H9 (cell line): ENCODE measurements at regions not wholly inside any gene's neighbourhood (a gene's known extent, or its start where the extent isn't known, plus 50 kb on each side); places are given as distances from the start of the nearest gene placed in this dataset.

Experiments used
- DNase-seq: peaks from one replicate; pipeline ENCODE4 v3.0.0-alpha.2; 2017
- H2AFZ ChIP-seq: one replicate; pipeline ENCODE4 v1.6.1; 2013; ENCODE audit warnings: mild to moderate bottlenecking, low read length, control low read depth, moderate library complexity
- H2AK5ac ChIP-seq: 2 replicates; pipeline ENCODE4 v1.6.1; 2013; ENCODE audit warnings: low read length, control low read depth, mixed read lengths; ENCODE audit not compliant: insufficient read length
- H2BK120ac ChIP-seq: one replicate; pipeline ENCODE4 v1.6.1; 2013; ENCODE audit warnings: low read depth, mild to moderate bottlenecking, low read length, control low read depth, inconsistent platforms; ENCODE audit not compliant: poor library complexity, severe bottlenecking
- H2BK12ac ChIP-seq: 2 replicates; pipeline ENCODE4 v1.6.1; 2013; ENCODE audit warnings: low read length, control low read depth, mixed read lengths, low read depth; ENCODE audit not compliant: insufficient read length
- H2BK15ac ChIP-seq: 2 replicates; pipeline ENCODE4 v1.6.1; 2013; ENCODE audit warnings: low read depth, low read length, control low read depth
- H2BK20ac ChIP-seq: one replicate; pipeline ENCODE4 v1.6.1; 2013; ENCODE audit warnings: low read depth, mild to moderate bottlenecking, low read length, control low read depth, inconsistent platforms; ENCODE audit not compliant: poor library complexity, severe bottlenecking
- H2BK5ac ChIP-seq: 2 replicates; pipeline ENCODE4 v1.6.1; 2013; ENCODE audit warnings: low read length, control low read depth, mixed read lengths; ENCODE audit not compliant: insufficient read length
- H3K14ac ChIP-seq: 2 replicates; pipeline ENCODE4 v1.6.1; 2013; ENCODE audit warnings: low read length, control low read depth; ENCODE audit not compliant: insufficient read depth
- H3K18ac ChIP-seq: 2 replicates; pipeline ENCODE4 v1.6.1; 2013; ENCODE audit warnings: low read depth, mild to moderate bottlenecking, mixed read lengths, low read length, control low read depth; ENCODE audit not compliant: insufficient read length
- H3K23ac ChIP-seq: 2 replicates; pipeline ENCODE4 v1.6.1; 2013; ENCODE audit warnings: low read length, control low read depth, mixed read lengths, low read depth; ENCODE audit not compliant: insufficient read length
- H3K23me2 ChIP-seq: 2 replicates; pipeline ENCODE4 v1.6.1; 2013; ENCODE audit warnings: low read depth, mild to moderate bottlenecking, mixed read lengths, low read length, control low read depth; ENCODE audit not compliant: insufficient read length, poor library complexity, severe bottlenecking
- H3K27ac ChIP-seq: 2 replicates; pipeline ENCODE4 v1.5.1; 2013; ENCODE audit warnings: low read length, control low read depth, mixed read lengths, low read depth; ENCODE audit not compliant: insufficient read length
- H3K27me3 ChIP-seq: 2 replicates; pipeline ENCODE4 v1.6.1; 2013; ENCODE audit warnings: low read length, control low read depth, inconsistent platforms; ENCODE audit not compliant: insufficient read depth
- H3K4ac ChIP-seq: 2 replicates; pipeline ENCODE4 v1.6.1; 2013; ENCODE audit warnings: low read depth, mild to moderate bottlenecking, control low read depth, inconsistent platforms, low read length, moderate library complexity
- H3K4me1 ChIP-seq: 2 replicates; pipeline ENCODE4 v1.6.1; 2013; ENCODE audit warnings: low read length, control low read depth, inconsistent platforms; ENCODE audit not compliant: insufficient read depth
- H3K4me2 ChIP-seq: 2 replicates; pipeline ENCODE4 v1.6.1; 2013; ENCODE audit warnings: low read length, control low read depth, mixed read lengths; ENCODE audit not compliant: insufficient read length, insufficient read depth
- H3K56ac ChIP-seq: 2 replicates; pipeline ENCODE4 v1.6.1; 2013; ENCODE audit warnings: low read depth, mild to moderate bottlenecking, mixed read lengths, low read length, control low read depth; ENCODE audit not compliant: insufficient read length
- H3K79me1 ChIP-seq: 2 replicates; pipeline ENCODE4 v1.6.1; 2013; ENCODE audit warnings: low read depth, mild to moderate bottlenecking, moderate library complexity, low read length, control low read depth, inconsistent platforms; ENCODE audit not compliant: insufficient read depth, poor library complexity, severe bottlenecking
- H3K79me2 ChIP-seq: 2 replicates; pipeline ENCODE4 v1.6.1; 2013; ENCODE audit warnings: low read length, control low read depth, inconsistent platforms; ENCODE audit not compliant: insufficient read depth
- H3K9ac ChIP-seq: 2 replicates; pipeline ENCODE4 v1.6.1; 2013; ENCODE audit warnings: low read length, control low read depth, mixed read lengths; ENCODE audit not compliant: insufficient read length; ENCODE audit errors: extremely low read depth
- H3K9me3 ChIP-seq: one replicate; pipeline ENCODE4 v1.6.1; 2013; ENCODE audit warnings: low read depth, low read length, inconsistent platforms; ENCODE audit not compliant: control insufficient read depth
- H3T11ph ChIP-seq: one replicate; pipeline ENCODE4 v1.6.1; 2013; ENCODE audit warnings: mild to moderate bottlenecking, low read length, control low read depth, inconsistent platforms
- H4K20me1 ChIP-seq: one replicate; pipeline ENCODE4 v1.6.1; 2013; ENCODE audit not compliant: control insufficient read depth, insufficient read length, insufficient read depth
- H4K5ac ChIP-seq: 2 replicates; pipeline ENCODE4 v1.6.1; 2013; ENCODE audit warnings: low read depth, mild to moderate bottlenecking, mixed read lengths, low read length, control low read depth; ENCODE audit not compliant: insufficient read length
- H4K8ac ChIP-seq: replicated peaks from 2 replicates; pipeline ENCODE4 v1.6.1; 2013; ENCODE audit warnings: low read length, control low read depth, mixed read lengths, low read depth; ENCODE audit not compliant: insufficient read length
- H4K91ac ChIP-seq: 2 replicates; pipeline ENCODE4 v1.6.1; 2013; ENCODE audit warnings: low read depth, mild to moderate bottlenecking, moderate library complexity, mixed read lengths, low read length, control low read depth; ENCODE audit not compliant: insufficient read length
- H3K27ac Mint-ChIP-seq, 3 experiments: 2 replicates in 2 of 3; 3 replicates in 1 of 3; pipeline ENCODE4 v1.8.0; 2020 to 2021; ENCODE audit warnings: mixed read lengths in 3 of 3, mild to moderate bottlenecking in 1 of 3, moderate library complexity in 1 of 3
- H3K27me3 Mint-ChIP-seq: 2 replicates; pipeline ENCODE4 v1.8.0; 2021; ENCODE audit warnings: low read depth, mild to moderate bottlenecking, moderate library complexity, mixed read lengths
- H3K36me3 Mint-ChIP-seq, 3 experiments: 2 replicates in 2 of 3; 3 replicates in 1 of 3; pipeline ENCODE4 v1.8.0; 2020 to 2021; ENCODE audit warnings: low read depth in 3 of 3, mixed read lengths in 3 of 3; ENCODE audit not compliant: insufficient read depth in 1 of 3
- H3K4me1 Mint-ChIP-seq, 2 experiments: 2 replicates each; pipeline ENCODE4 v1.8.0; 2020; ENCODE audit warnings: mixed read lengths in 2 of 2
- H3K4me3 Mint-ChIP-seq, 2 experiments: 2 replicates in 1 of 2; 3 replicates in 1 of 2; pipeline ENCODE4 v1.8.0; 2020 to 2021; ENCODE audit warnings: mild to moderate bottlenecking in 2 of 2, mixed read lengths in 2 of 2, moderate library complexity in 1 of 2
- H3K9me3 Mint-ChIP-seq, 2 experiments: 2 replicates in 1 of 2; 3 replicates in 1 of 2; pipeline ENCODE4 v1.8.0; 2020; ENCODE audit warnings: mild to moderate bottlenecking in 2 of 2, mixed read lengths in 2 of 2, moderate library complexity in 1 of 2
- CTCF ChIP-seq: fragments of 200-600 bp; sonication (generic); conservative IDR thresholded peaks from 3 replicates; pipeline ENCODE4 v1.8.0; 2021; ENCODE audit warnings: antibody characterized with exemption, mild to moderate bottlenecking
- WGBS: extraction: QIAGEN DNeasy Blood & Tissue Kit; methylation state at CpG from one replicate; pipeline ENCODE4 v1.1.7; 2013; ENCODE audit warnings: missing lambda C conversion rate, low lambda C conversion rate, mixed read lengths; ENCODE audit not compliant: insufficient read length; ENCODE audit errors: extremely low coverage; 5-methylcytosine and 5-hydroxymethylcytosine counted together

- Histone ChIP-seq H4K91ac (no peak overlapping the region), H3K56ac (no peak overlapping the region), H3K79me1 (no peaks in the 10 kb centered on the region), H3T11ph (no peak overlapping the region), H2BK120ac (no peak overlapping the region), H4K20me1 (no peaks in the 10 kb centered on the region), H3K27me3 (no peaks in the 10 kb centered on the region), H3K14ac (no peak overlapping the region), H2BK12ac (no peak overlapping the region), H3K4ac (no peak overlapping the region), H2AK5ac (no peak overlapping the region), H3K4me2 (no peak overlapping the region), H3K79me2 (no peaks in the 10 kb centered on the region), H3K9ac (no peak overlapping the region), H3K23ac (no peak overlapping the region), H2BK15ac (no peak overlapping the region), H2AFZ (no peak overlapping the region), H2BK5ac (no peak overlapping the region), H3K4me1 (peaks cover 2% of the 10 kb centered on the region; the same call in 1 of the 2 replicates), H3K27ac (no peak overlapping the region), H4K8ac (no peak overlapping the region), H2BK20ac (no peak overlapping the region), H3K9me3 (no peaks in the 10 kb centered on the region), H4K5ac (no peak overlapping the region), H3K18ac (no peak overlapping the region), H3K23me2 (no peaks in the 10 kb centered on the region)
- no peak for DNase-seq
- no peak for TF ChIP-seq CTCF
- no peak overlapping the region; a peak in 1 of 7 replicates for H3K27ac Mint-ChIP-seq
- no peak overlapping the region for H3K4me3 Mint-ChIP-seq
- H3K36me3 Mint-ChIP-seq: no peaks in the 10 kb centered on the region
- no CpG with 5 or more reads among the region's 2 CpGs for WGBS
- H3K9me3 Mint-ChIP-seq: no peaks in the 10 kb centered on the region
- H3K4me1 Mint-ChIP-seq: peaks cover 6 to 9% of the 10 kb centered on the region in 2 experiments
- H3K27me3 Mint-ChIP-seq: no peaks in the 10 kb centered on the region
Measured at GRCh38 chr4:121272526-121272925, 108.3 kb downstream of the QRFPR start.
